HUES6 (cell line): ENCODE measurements at regions not wholly inside any gene's neighbourhood (a gene's known extent, or its start where the extent isn't known, plus 50 kb on each side); places are given as distances from the start of the nearest gene placed in this dataset.
"Not testable (repeated sequence)": the region's sequence is repeated elsewhere in the genome, so short reads cannot be mapped to it uniquely, and the experiment has no call there.

ENCODE experiments used
- H3K27ac ChIP-seq: 2 replicates; pipeline ENCODE4 v1.7.0; 2013; ENCODE audit warnings: low read depth, mild to moderate bottlenecking, low read length, inconsistent platforms
- H3K27me3 ChIP-seq: 2 replicates; pipeline ENCODE4 v1.6.1; 2013; ENCODE audit warnings: low read length; ENCODE audit not compliant: control insufficient read depth, insufficient read depth
- H3K36me3 ChIP-seq: 2 replicates; pipeline ENCODE4 v1.6.1; 2013; ENCODE audit warnings: low read length; ENCODE audit not compliant: control insufficient read depth, insufficient read depth
- H3K4me1 ChIP-seq: 2 replicates; pipeline ENCODE4 v1.6.1; 2013; ENCODE audit warnings: low read length; ENCODE audit not compliant: control insufficient read depth, insufficient read depth
- H3K4me3 ChIP-seq: 2 replicates; pipeline ENCODE4 v1.5.1; 2013; ENCODE audit warnings: low read depth, low read length
- H3K9ac ChIP-seq: one replicate; pipeline ENCODE4 v1.6.1; 2013; ENCODE audit warnings: mild to moderate bottlenecking, low read length
- H3K9me3 ChIP-seq: 2 replicates; pipeline ENCODE4 v1.6.1; 2013; ENCODE audit warnings: low read depth, low read length; ENCODE audit not compliant: control insufficient read depth, insufficient read depth

- no peaks in the 10 kb centered on the region for H3K27me3 ChIP-seq
- no peaks in the 10 kb centered on the region for H3K9me3 ChIP-seq
- no peaks in the 10 kb centered on the region for H3K36me3 ChIP-seq
- no peak overlapping the region for H3K27ac ChIP-seq
- H3K9ac ChIP-seq: no peak overlapping the region
- H3K4me1 ChIP-seq: peaks cover 11% of the 10 kb centered on the region; the same call in 1 of the 2 replicates
- no peak overlapping the region for H3K4me3 ChIP-seq
These were observed 376.2 kb upstream of the TCF4 start for GRCh38 chr18:55964171-55964570.

DNA sequence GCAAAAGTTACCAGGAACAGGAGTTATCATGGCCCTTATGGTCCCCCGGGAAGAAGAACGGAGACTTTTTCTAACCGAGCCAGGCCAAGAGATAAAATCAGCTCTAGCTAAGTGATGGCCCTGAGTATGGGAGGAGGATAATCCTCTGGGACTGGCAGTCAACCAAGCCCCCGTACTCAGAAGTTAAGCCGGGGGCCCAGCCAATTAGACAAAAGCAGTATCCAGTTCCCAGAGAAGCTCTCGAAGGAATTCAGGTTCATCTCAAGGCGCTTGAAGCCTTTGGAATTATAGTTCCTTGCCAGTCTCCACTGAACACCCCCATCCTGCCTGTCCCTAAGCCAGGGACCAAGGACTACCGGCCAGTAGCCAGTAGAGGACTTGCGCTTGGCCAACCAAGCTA lies 365.3 kb upstream of the TCF4 start:
- no peaks in the 10 kb centered on the region for H3K4me1 ChIP-seq
- H3K27ac ChIP-seq: no peak overlapping the region
- H3K27me3 ChIP-seq: no peaks in the 10 kb centered on the region
- H3K9ac ChIP-seq: no peak overlapping the region
- H3K9me3 ChIP-seq: peaks cover 11% of the 10 kb centered on the region; the same call in 1 of the 2 replicates
- no peaks in the 10 kb centered on the region for H3K36me3 ChIP-seq
- no peak overlapping the region for H3K4me3 ChIP-seq

DNA sequence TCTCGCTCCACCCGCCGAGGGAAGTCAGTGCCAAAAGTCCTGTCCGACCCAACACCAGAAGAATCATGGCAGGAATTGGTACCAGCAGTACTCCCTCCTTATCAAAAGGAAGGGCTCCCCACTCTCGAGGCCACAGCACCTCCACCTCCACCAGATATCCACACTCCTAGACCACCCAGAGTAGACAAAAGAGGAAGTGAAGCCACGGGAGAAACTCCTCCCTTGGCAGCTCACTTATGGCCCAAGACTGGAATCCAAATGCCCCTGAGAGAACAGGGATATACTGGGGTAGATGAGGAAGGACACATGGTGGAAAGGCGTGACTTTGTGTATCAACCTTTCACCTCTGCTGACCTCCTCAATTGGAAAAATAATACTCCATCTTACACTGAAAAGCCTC lies 363.7 kb upstream of the TCF4 start:
- not testable (repeated sequence) for H3K4me1 ChIP-seq, H3K9ac ChIP-seq, H3K36me3 ChIP-seq, H3K27me3 ChIP-seq, H3K4me3 ChIP-seq, H3K27ac ChIP-seq
- H3K9me3 ChIP-seq: peaks cover 11% of the 10 kb centered on the region; the same call in 1 of the 2 replicates

- Histone ChIP-seq H3K4me3 (no peak overlapping the region), H3K9me3 (peaks cover 11% of the 10 kb centered on the region; the same call in 1 of the 2 replicates), H3K27me3 (no peaks in the 10 kb centered on the region), H3K36me3 (no peaks in the 10 kb centered on the region), H3K27ac (no peak overlapping the region), H3K9ac (no peak overlapping the region), H3K4me1 (no peaks in the 10 kb centered on the region)
These were observed 362.6 kb upstream of the TCF4 start for GRCh38 chr18:55950379-55951166.

GRCh38 chr18:55934821-55935220 lies 346.8 kb upstream of the TCF4 start:
- Histone ChIP-seq H3K4me3 (no peak overlapping the region), H3K4me1 (no peaks in the 10 kb centered on the region), H3K27ac (no peak overlapping the region), H3K36me3 (peaks cover 4% of the 10 kb centered on the region; the same call in 1 of the 2 replicates), H3K27me3 (no peaks in the 10 kb centered on the region), H3K9ac (no peak overlapping the region), H3K9me3 (peaks cover 18% of the 10 kb centered on the region)

GRCh38 chr18:55932675-55933074 lies 344.7 kb upstream of the TCF4 start:
- Histone ChIP-seq H3K36me3 (peaks cover 4% of the 10 kb centered on the region; the same call in 1 of the 2 replicates), H3K9ac (no peak overlapping the region), H3K4me3 (no peak overlapping the region), H3K27ac (no peak overlapping the region), H3K9me3 (peaks cover 14% of the 10 kb centered on the region), H3K27me3 (no peaks in the 10 kb centered on the region), H3K4me1 (no peaks in the 10 kb centered on the region)

DNA sequence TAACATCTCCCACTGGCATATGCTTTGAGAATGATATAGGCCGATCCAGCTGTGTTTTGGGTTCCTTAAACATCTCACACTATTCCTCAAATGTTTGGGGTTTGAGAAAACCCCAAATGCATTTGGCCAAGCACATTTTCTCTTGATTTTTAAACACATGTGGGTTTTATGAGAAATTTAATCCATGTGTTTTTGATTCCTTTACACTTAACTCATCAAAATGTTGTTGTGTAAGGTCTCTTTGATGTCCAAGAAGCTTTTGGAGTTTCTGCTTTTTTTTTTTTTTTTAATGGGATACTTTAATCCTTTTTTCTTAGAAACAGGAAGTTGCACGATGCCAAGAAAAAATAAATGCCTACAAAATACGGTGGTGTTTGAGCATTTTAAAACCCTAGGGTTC lies 339.8 kb upstream of the TCF4 start:
- no peak overlapping the region for H3K27ac ChIP-seq
- H3K4me3 ChIP-seq: no peak overlapping the region
- H3K4me1 ChIP-seq: no peaks in the 10 kb centered on the region
- no peaks in the 10 kb centered on the region for H3K27me3 ChIP-seq
- peaks cover 6% of the 10 kb centered on the region; the same call in 1 of the 2 replicates for H3K36me3 ChIP-seq
- H3K9me3 ChIP-seq: peaks cover 6% of the 10 kb centered on the region; the same call in 1 of the 2 replicates
- H3K9ac ChIP-seq: no peak overlapping the region

DNA sequence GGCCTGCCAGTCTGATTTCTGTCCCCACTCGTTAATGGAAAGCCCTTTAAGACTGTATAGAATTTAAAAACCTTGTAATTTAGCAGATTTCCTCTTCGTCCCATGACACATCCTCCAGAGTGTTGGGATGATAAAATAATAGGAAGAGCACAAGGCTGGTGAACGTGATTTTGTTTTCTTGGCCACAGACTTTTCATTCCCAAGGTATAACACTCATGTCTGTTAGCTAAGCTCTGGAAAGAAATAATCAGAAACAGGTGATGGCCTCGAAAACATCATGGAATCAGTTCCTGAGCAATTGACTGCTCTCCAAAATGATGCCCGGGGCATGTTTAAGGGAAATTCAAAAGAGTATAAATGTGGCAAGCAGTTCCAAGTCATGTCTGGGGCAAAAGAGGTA lies 337.8 kb upstream of the TCF4 start:
- Histone ChIP-seq H3K9me3 (peaks cover 9% of the 10 kb centered on the region; the same call in 1 of the 2 replicates), H3K27ac (no peak overlapping the region), H3K4me3 (no peak overlapping the region), H3K9ac (no peak overlapping the region), H3K4me1 (no peaks in the 10 kb centered on the region), H3K27me3 (no peaks in the 10 kb centered on the region), H3K36me3 (peaks cover 8% of the 10 kb centered on the region; the same call in 1 of the 2 replicates)

DNA sequence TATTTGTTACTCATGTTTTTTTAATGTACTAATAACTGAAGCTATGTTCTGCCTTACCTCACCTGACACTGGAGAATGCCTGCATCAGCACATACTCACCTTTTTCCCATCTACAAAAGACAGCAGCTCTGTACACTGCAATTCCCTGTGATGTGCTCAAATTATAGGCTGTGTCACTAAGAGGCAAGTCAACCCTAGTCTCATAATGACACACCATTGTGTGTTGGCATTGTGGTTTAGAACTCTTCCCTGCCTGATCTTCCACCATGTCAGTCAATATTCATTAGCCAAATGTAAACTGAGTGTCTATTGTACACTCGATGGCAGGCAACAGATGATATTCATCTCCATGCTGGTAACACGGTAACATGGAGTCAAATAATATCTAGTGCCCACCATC lies 332.1 kb upstream of the TCF4 start:
- Histone ChIP-seq H3K9ac (no peak overlapping the region), H3K27me3 (no peaks in the 10 kb centered on the region), H3K9me3 (peaks cover 21% of the 10 kb centered on the region), H3K27ac (no peak overlapping the region), H3K4me3 (no peak overlapping the region), H3K4me1 (no peaks in the 10 kb centered on the region), H3K36me3 (peaks cover 8% of the 10 kb centered on the region; the same call in 1 of the 2 replicates)

- Histone ChIP-seq H3K27me3 (no peaks in the 10 kb centered on the region), H3K27ac (no peak overlapping the region), H3K4me1 (no peaks in the 10 kb centered on the region), H3K4me3 (no peak overlapping the region), H3K9ac (no peak overlapping the region), H3K36me3 (peaks cover 6% of the 10 kb centered on the region; the same call in 1 of the 2 replicates), H3K9me3 (peaks cover 18% of the 10 kb centered on the region)
These were observed 330.5 kb upstream of the TCF4 start for GRCh38 chr18:55918444-55918843.

DNA sequence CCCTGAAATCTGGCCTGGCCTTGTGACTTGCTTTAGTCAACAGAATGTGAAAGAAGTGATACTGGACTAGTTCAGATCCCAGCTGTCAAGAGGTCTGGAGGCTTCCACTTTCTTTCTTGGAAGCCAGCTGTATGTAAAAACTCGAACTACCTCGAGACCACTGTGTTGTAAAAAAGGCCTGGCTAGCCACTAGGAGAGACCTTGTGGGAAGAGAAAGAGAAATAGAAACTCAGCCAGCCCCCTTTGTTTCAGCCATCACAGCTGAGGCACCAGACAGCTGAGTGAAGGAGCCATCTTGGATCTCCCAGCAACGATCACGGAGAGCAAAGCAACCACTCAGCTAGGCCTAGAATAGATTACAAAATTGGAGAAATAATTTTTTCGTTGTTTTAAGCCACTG lies 324.9 kb upstream of the TCF4 start:
- Histone ChIP-seq H3K27me3 (no peaks in the 10 kb centered on the region), H3K4me1 (peaks cover 8% of the 10 kb centered on the region; the same call in 1 of the 2 replicates), H3K27ac (no peak overlapping the region)

More for the DNA sequence above, 324.9 kb upstream of the TCF4 start:
- Histone ChIP-seq H3K9me3 (peaks cover 11% of the 10 kb centered on the region), H3K4me3 (no peak overlapping the region), H3K9ac (no peak overlapping the region), H3K36me3 (no peaks in the 10 kb centered on the region; the same call in 1 of the 2 replicates)
